ENCODE measurements at regions not wholly inside any gene's neighbourhood (a gene's known extent, or its start where the extent isn't known, plus 50 kb on each side); places are given as distances from the start of the nearest gene placed in this dataset. TPM values are rescaled to one million over a fixed set of nuclear protein-coding genes. Genes with fewer than 3 reads are reported as not detected.

DNA sequence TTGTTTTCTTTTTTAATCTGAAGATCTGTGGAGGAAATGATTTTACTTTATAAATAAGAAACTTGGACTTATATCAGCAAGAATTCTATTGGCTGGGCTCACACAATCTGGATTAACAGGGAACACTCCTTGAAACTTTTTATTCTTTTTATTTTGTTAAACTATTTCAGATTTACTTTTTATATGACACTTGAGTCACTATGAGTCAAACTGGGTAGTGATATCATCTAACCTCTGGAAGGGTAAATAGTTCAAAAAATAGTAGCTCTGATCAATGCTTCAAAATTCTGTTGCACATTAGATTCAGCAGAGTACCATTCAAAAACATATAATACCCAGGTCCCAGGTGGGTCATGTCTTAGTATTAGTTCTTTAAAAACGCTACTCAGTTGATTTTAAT is 55.1 kb upstream of the NBEA start:
- WGBS (ENCODE audit: insufficient coverage): no CpG with 5 or more reads among the region's 1 CpG
- no peak for TF ChIP-seq EZH2 (IDR thresholded peaks at IDR 0.05; ENCODE audit: borderline replicate concordance, insufficient read depth, low read depth, low read length, poor library complexity, severe bottlenecking)
- TF ChIP-seq, protein P1, sequence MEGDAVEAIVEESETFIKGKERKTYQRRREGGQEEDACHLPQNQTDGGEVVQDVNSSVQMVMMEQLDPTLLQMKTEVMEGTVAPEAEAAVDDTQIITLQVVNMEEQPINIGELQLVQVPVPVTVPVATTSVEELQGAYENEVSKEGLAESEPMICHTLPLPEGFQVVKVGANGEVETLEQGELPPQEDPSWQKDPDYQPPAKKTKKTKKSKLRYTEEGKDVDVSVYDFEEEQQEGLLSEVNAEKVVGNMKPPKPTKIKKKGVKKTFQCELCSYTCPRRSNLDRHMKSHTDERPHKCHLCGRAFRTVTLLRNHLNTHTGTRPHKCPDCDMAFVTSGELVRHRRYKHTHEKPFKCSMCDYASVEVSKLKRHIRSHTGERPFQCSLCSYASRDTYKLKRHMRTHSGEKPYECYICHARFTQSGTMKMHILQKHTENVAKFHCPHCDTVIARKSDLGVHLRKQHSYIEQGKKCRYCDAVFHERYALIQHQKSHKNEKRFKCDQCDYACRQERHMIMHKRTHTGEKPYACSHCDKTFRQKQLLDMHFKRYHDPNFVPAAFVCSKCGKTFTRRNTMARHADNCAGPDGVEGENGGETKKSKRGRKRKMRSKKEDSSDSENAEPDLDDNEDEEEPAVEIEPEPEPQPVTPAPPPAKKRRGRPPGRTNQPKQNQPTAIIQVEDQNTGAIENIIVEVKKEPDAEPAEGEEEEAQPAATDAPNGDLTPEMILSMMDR (IDR thresholded peaks at IDR 0.05): no peak
- no peaks in the 10 kb centered on the region for H3K79me2 ChIP-seq (ENCODE audit: control insufficient read depth, insufficient read depth, low read length)
- no peaks in the 10 kb centered on the region for H3K4me1 Mint-ChIP-seq
- no peaks in the 10 kb centered on the region for H3K9me3 Mint-ChIP-seq (ENCODE audit: insufficient read depth)
- no peak overlapping the region for H3K9ac ChIP-seq (ENCODE audit: low read length)
- peaks cover 0 to 3% (median 1%) of the 10 kb centered on the region in 3 donors for H3K9me3 ChIP-seq (ENCODE audit: control extremely low read depth in 1 of 3, control insufficient read depth in 2 of 3, insufficient read depth in 1 of 3, low read length in 2 of 3)
- H4K20me1 ChIP-seq (ENCODE audit: control insufficient read depth, insufficient read depth, low read length, poor library complexity, severe bottlenecking): no peaks in the 10 kb centered on the region
- no peak overlapping the region for H3K27ac ChIP-seq (ENCODE audit: low read length in 2 of 2)
- no peaks in the 10 kb centered on the region for H3K4me1 ChIP-seq (ENCODE audit: control insufficient read depth in 2 of 2, insufficient read depth in 2 of 2, low read length in 2 of 2)
- DNase-seq (no peak), ATAC-seq (ENCODE audit: low read depth) (no peak)
- no peak overlapping the region for H3K4me3 Mint-ChIP-seq
- no peak overlapping the region for H2AFZ ChIP-seq (ENCODE audit: insufficient read depth, low read depth, low read length, poor library complexity, severe bottlenecking)
- no peaks in the 10 kb centered on the region for H3K27me3 ChIP-seq (replicated peaks in 1 of 4; ENCODE audit: control extremely low read depth in 1 of 4, control insufficient read depth in 3 of 4, insufficient read depth in 4 of 4, low read length in 3 of 4)
- H3K36me3 ChIP-seq (replicated peaks in 1 of 2; ENCODE audit: control extremely low read depth in 1 of 2, control insufficient read depth in 1 of 2, extremely low read depth in 1 of 2, insufficient read depth in 2 of 2, low read length in 1 of 2): no peaks in the 10 kb centered on the region
- POLR2A ChIA-PET: no interaction called here
- no peaks in the 10 kb centered on the region for H3K27me3 Mint-ChIP-seq
- no peak overlapping the region for H3K4me2 ChIP-seq (replicated peaks; ENCODE audit: low read depth, low read length, poor library complexity, severe bottlenecking)
- intact Hi-C loops (cut with micrococcal nuclease): no loop called here
- CTCF ChIA-PET: interaction anchor here (0.7 kb wide), 1 partner anchor 11 kb away, joined by 3 read pairs; no protein-coding TSS in a partner anchor
- H3K4me3 ChIP-seq (ENCODE audit: control extremely low read depth in 1 of 5, extremely low read depth in 1 of 5, insufficient read depth in 1 of 5, low read depth in 2 of 5, low read length in 4 of 5): no peak overlapping the region
- H3K27ac Mint-ChIP-seq: no peak overlapping the region

Small RNA genes in the stretch of these regions (small RNA-seq; reads per million reads assigned to genes)
- gene AL356321.1 (ENCODE audit: insufficient read length, low read depth, low replicate concordance): not detected
- gene RF00402 (ENCODE audit: insufficient read length, low read depth, low replicate concordance): not detected
